ENCODE measurements at regions not wholly inside any gene's neighbourhood (a gene's known extent, or its start where the extent isn't known, plus 50 kb on each side); places are given as distances from the start of the nearest gene placed in this dataset.

DNA sequence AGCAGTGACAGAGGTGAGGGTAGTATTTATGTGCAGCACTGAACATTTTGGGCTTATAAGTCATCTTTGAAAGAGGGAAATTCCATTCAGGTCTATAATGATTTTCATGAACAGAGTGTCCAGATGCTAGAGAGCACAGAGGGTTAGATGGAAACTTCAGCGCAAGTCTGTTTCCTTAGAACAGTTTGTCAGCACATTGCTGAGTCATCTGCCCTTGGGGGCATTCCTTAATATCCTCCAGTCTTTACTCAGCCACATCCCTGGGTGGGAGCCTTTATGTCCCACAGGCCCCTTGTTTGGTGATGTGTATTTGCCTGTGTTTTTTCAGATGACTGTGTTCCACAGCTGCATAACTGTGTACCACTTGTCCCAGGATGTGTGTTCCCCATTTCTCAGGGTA lies 138.5 kb upstream of the S1PR3 start:
- H3K27me3 ChIP-seq (ENCODE audit: control insufficient read depth in 2 of 2, insufficient read depth in 2 of 2, low read length in 2 of 2), result peaks cover 17 to 69% of the 10 kb centered on the region in 2 donors
- DNase-seq, result peak in 1 of 3 donors; percentile 38
- Mint-ChIP-seq H3K4me1 (no peaks in the 10 kb centered on the region), H3K36me3 (no peaks in the 10 kb centered on the region), H3K27me3 (ENCODE audit: low read depth in 3 of 3) (peaks cover 24 to 59% (median 34%) of the 10 kb centered on the region in 3 donors), H3K4me3 (no peak overlapping the region), H3K9me3 (peaks cover 7 to 32% (median 25%) of the 10 kb centered on the region in 7 donors), H3K27ac (no peak overlapping the region)
- no peak overlapping the region for H2AFZ ChIP-seq (ENCODE audit: insufficient read depth, low read depth, low read length, poor library complexity, severe bottlenecking)
- no peaks in the 10 kb centered on the region for H3K36me3 ChIP-seq (replicated peaks in 1 of 2; ENCODE audit: control insufficient read depth in 1 of 2, insufficient read depth in 2 of 2, low read length in 2 of 2)
- no peaks in the 10 kb centered on the region for H3K79me2 ChIP-seq (ENCODE audit: insufficient read depth, low read length)
- H3K4me2 ChIP-seq (replicated peaks; ENCODE audit: extremely low read depth, low read length, poor library complexity, severe bottlenecking), result no peak overlapping the region
- intact Hi-C loops (cut with micrococcal nuclease), result no loop called here
- H3K4me1 ChIP-seq (ENCODE audit: control insufficient read depth in 1 of 2, insufficient read depth in 2 of 2, low read length in 2 of 2), result no peaks in the 10 kb centered on the region
- H4K20me1 ChIP-seq (ENCODE audit: insufficient read depth, low read length), result no peaks in the 10 kb centered on the region
- no peak overlapping the region for H3K27ac ChIP-seq (ENCODE audit: low read depth in 1 of 2, low read length in 2 of 2)
- WGBS (ENCODE audit: insufficient coverage), result no CpG with 5 or more reads among the region's 1 CpG
- H3K9ac ChIP-seq (ENCODE audit: insufficient read depth, low read length, poor library complexity, severe bottlenecking), result no peak overlapping the region
- peaks cover 9 to 31% of the 10 kb centered on the region in 2 donors for H3K9me3 ChIP-seq (replicated peaks in 1 of 2; ENCODE audit: control insufficient read depth in 1 of 2, insufficient read depth in 1 of 2, low read length in 2 of 2)
- no peak overlapping the region for H3K4me3 ChIP-seq (replicated peaks in 1 of 3; ENCODE audit: low read depth in 2 of 3, low read length in 3 of 3)
- TF ChIP-seq, protein P1, sequence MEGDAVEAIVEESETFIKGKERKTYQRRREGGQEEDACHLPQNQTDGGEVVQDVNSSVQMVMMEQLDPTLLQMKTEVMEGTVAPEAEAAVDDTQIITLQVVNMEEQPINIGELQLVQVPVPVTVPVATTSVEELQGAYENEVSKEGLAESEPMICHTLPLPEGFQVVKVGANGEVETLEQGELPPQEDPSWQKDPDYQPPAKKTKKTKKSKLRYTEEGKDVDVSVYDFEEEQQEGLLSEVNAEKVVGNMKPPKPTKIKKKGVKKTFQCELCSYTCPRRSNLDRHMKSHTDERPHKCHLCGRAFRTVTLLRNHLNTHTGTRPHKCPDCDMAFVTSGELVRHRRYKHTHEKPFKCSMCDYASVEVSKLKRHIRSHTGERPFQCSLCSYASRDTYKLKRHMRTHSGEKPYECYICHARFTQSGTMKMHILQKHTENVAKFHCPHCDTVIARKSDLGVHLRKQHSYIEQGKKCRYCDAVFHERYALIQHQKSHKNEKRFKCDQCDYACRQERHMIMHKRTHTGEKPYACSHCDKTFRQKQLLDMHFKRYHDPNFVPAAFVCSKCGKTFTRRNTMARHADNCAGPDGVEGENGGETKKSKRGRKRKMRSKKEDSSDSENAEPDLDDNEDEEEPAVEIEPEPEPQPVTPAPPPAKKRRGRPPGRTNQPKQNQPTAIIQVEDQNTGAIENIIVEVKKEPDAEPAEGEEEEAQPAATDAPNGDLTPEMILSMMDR (IDR thresholded peaks at IDR 0.05), result no peak

DNA sequence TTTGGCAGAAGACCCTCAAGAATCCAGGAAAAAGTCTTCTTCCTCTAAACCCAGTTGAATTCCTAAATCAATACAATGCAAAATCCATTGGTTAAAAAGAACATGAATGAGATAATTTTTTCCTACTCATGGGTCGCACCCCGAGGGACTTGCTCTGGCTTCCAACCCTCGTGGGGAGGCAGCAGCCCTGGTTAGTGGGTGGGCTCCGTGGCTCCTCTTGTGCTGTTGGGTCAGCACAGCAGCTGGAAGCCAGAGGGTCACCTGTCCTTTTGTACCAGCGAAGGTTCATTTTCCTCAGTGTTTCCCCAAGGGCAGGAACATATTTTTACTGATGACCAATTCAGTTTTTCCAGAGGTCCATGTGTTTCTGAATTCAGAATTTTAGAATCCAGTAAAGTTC lies 120.6 kb upstream of the S1PR3 start:
- Mint-ChIP-seq H3K36me3 (no peaks in the 10 kb centered on the region), H3K9me3 (peaks cover 0 to 12% (median 10%) of the 10 kb centered on the region in 7 donors), H3K27ac (no peak overlapping the region), H3K4me3 (no peak overlapping the region), H3K4me1 (peaks cover 6% of the 10 kb centered on the region), H3K27me3 (ENCODE audit: low read depth in 3 of 3) (peaks cover 18 to 54% (median 25%) of the 10 kb centered on the region in 3 donors)
- no peak overlapping the region for H3K27ac ChIP-seq (ENCODE audit: low read depth in 1 of 2, low read length in 2 of 2)
- no peak overlapping the region for H3K9ac ChIP-seq (ENCODE audit: insufficient read depth, low read length, poor library complexity, severe bottlenecking)
- no peak overlapping the region for H2AFZ ChIP-seq (ENCODE audit: insufficient read depth, low read depth, low read length, poor library complexity, severe bottlenecking)
- no peaks in the 10 kb centered on the region for H4K20me1 ChIP-seq (ENCODE audit: insufficient read depth, low read length)
- H3K4me1 ChIP-seq (ENCODE audit: control insufficient read depth in 1 of 2, insufficient read depth in 2 of 2, low read length in 2 of 2), result no peaks in the 10 kb centered on the region
- no peaks in the 10 kb centered on the region for H3K36me3 ChIP-seq (replicated peaks in 1 of 2; ENCODE audit: control insufficient read depth in 1 of 2, insufficient read depth in 2 of 2, low read length in 2 of 2)
- H3K4me2 ChIP-seq (replicated peaks; ENCODE audit: extremely low read depth, low read length, poor library complexity, severe bottlenecking), result no peak overlapping the region
- TF ChIP-seq, protein P1 (IDR thresholded peaks at IDR 0.05), result no peak
- H3K9me3 ChIP-seq (replicated peaks in 1 of 2; ENCODE audit: control insufficient read depth in 1 of 2, insufficient read depth in 1 of 2, low read length in 2 of 2), result peaks cover 0 to 10% of the 10 kb centered on the region in 2 donors
- no peak for DNase-seq
- H3K27me3 ChIP-seq (ENCODE audit: control insufficient read depth in 2 of 2, insufficient read depth in 2 of 2, low read length in 2 of 2), result peaks cover 5 to 47% of the 10 kb centered on the region in 2 donors
- intact Hi-C loops (cut with micrococcal nuclease), result no loop called here
- H3K79me2 ChIP-seq (ENCODE audit: insufficient read depth, low read length), result no peaks in the 10 kb centered on the region
- 89% methylated on average over 5 of the region's 5 CpGs for WGBS (ENCODE audit: insufficient coverage)
- no peak overlapping the region for H3K4me3 ChIP-seq (replicated peaks in 1 of 3; ENCODE audit: low read depth in 2 of 3, low read length in 3 of 3)

All from CD14-positive monocyte (primary cell).